ENCODE measurements at regions not wholly inside any gene's neighbourhood (a gene's known extent, or its start where the extent isn't known, plus 50 kb on each side); places are given as distances from the start of the nearest gene placed in this dataset.

DNA sequence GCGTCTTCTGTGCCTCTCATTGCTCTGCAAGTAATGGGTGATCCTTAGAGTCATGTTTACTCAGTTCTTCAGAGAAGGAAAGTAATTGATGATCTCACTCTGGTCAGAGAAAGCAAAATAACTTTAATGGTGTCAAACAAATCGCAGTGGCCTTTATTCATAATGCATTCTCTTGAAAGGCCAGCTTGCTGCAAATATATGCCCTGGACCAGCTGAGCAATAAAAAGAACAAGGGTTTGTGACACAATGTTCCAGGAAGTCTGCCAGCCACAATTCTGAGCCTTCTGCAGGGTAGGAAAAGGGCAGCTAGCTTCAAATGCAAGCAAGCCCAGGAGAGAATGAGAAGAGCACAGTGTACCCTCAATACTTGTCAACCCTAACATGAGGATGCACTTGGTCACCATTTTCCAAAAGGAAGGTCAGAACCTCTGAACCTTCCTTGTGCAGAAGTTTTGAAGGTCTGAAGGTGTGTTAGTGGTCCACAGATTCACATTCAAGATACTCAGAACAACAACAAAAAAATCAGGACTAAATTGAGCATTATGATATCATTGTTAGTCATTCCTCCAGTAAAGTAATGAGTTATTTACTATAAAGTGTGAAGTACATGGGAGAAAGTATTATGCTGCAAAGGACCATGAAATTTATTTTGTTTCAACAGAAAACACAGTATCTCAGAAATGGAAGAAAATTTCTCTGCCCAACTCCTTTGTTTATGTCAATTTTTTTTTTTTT, 355.6 kb downstream of the PAX3 start:
- TF ChIP-seq, protein P1, sequence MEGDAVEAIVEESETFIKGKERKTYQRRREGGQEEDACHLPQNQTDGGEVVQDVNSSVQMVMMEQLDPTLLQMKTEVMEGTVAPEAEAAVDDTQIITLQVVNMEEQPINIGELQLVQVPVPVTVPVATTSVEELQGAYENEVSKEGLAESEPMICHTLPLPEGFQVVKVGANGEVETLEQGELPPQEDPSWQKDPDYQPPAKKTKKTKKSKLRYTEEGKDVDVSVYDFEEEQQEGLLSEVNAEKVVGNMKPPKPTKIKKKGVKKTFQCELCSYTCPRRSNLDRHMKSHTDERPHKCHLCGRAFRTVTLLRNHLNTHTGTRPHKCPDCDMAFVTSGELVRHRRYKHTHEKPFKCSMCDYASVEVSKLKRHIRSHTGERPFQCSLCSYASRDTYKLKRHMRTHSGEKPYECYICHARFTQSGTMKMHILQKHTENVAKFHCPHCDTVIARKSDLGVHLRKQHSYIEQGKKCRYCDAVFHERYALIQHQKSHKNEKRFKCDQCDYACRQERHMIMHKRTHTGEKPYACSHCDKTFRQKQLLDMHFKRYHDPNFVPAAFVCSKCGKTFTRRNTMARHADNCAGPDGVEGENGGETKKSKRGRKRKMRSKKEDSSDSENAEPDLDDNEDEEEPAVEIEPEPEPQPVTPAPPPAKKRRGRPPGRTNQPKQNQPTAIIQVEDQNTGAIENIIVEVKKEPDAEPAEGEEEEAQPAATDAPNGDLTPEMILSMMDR (IDR thresholded peaks at IDR 0.05), result no peak
- ATAC-seq (ENCODE audit: low FRiP score) (no peak), DNase-seq (ENCODE audit: low spot score) (no peak)

DNA sequence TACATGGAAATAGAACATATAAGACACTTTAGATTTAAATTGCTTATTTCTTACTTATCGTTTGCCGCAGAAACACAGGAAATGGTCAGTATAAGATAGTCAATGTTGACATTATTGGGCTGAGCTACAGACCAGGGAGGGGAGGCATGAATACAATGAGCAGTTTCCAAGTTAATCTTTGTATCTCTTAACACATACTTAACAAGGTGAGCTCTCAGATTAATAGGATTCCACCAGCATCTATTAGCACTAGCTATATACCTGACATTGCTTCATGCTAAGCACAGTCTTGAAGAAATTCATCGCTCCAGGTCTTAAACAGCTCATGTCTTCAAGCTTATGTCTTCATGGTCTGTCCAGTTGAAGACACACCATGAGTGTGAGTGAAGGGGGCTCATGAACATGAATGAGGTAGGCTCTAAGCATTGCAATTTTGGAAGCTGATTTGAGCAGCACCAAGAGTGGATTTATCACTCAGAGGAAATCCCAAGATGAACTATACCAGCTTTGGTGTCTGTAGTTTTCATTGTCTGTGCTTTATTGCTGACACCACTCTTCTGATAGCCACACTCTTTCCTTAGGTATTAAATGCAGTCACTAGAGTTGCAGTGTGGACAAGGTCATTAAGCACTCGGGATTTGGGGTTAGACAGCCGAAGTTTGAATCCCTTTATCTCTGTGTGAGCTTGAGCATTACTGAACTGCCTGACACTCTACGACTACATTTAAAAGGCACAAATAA, 359.3 kb upstream of the EPHA4 start:
- ATAC-seq (ENCODE audit: low FRiP score) (no peak), DNase-seq (ENCODE audit: low spot score) (no peak)
- TF ChIP-seq, protein P1 (IDR thresholded peaks at IDR 0.05), result no peak

DNA sequence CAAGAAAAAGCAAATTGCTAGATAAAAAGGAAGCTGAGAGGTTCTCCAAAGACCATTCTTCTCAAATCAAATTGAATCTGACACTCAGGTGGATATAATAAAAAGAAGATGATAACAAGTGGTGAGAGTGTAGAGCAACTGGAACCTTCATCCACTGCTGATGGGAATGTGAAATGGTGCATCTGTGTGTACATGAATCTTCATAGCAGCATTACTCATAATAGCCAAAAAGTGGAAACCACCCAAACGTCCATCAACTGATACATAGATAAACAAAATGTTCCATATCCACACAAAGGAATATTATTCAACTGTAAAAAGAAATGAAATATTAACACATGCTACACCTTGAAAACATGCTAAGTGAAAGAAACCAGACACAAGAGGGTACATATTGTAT, 357.2 kb upstream of the EPHA4 start:
- TF ChIP-seq, protein P1 (IDR thresholded peaks at IDR 0.05), result no peak
- DNase-seq (ENCODE audit: low spot score), result no peak
- no peak for ATAC-seq (ENCODE audit: low FRiP score)

DNA sequence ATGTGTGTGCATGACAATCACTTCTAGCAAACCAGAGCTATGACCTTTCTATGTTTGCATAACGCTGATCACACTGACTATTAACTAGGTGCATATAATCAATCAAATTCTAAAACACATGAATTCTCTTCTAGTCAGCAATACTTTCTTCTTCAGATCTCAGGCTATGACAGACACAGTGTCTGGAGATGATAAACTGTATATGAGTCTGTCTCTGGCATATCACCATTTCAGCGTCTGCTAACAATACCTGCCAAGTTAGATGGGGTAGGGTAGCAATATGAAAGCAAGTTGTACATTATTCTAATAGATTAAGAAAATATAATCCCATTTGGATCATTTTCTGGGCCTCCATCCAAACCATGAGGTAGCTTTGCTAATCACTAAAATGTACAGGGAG, 354.2 kb upstream of the EPHA4 start:
- ATAC-seq (ENCODE audit: low FRiP score) (no peak), DNase-seq (ENCODE audit: low spot score) (no peak)
- TF ChIP-seq, protein P1 (IDR thresholded peaks at IDR 0.05), result no peak

DNA sequence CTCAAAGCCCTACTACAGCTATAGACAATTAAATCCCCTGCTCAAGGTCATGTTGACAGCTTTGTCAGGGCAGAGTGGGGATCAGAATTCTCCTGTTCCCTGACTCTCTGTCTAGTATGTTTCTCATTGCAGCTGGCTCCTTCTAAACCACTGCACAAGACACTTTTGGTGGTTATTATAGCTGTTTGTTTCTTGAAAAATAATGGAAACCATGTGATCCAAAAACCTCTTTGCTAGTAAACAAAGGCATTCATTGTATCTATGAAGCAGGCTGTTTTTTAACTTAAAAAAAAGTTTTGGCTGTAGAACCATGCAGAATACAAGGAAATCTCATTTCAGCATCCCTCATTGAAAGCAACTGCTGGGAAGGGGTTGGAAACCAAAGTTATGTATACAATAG, 352.5 kb upstream of the EPHA4 start:
- TF ChIP-seq, protein P1 (IDR thresholded peaks at IDR 0.05), result no peak
- no peak for ATAC-seq (ENCODE audit: low FRiP score)
- no peak for DNase-seq (ENCODE audit: low spot score)

DNA sequence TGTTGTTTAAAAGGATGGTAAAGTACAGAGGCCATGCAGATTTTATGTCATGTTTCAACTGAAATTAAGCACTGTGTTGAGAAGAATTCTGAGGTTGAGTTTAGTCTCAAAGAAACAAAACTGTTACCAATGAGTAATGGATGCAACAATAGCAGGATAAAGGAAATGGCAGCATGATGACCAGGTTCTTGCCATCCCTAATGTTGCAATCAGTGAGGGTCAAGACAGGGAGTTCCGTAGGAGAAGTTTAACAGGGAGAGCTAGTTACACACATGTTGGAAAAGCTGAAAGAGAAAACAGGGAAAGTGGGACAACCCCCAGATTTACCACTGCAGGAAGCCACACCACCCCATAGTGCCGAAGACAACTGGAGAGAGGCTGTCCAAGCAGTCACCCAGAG, 343.8 kb upstream of the EPHA4 start:
- TF ChIP-seq, protein P1 (IDR thresholded peaks at IDR 0.05), result no peak
- ATAC-seq (ENCODE audit: low FRiP score) (no peak), DNase-seq (ENCODE audit: low spot score) (no peak)

All from omental fat pad (tissue), 3 donors.